K562 (cell line): ENCODE measurements at regions not wholly inside any gene's neighbourhood (a gene's known extent, or its start where the extent isn't known, plus 50 kb on each side); places are given as distances from the start of the nearest gene placed in this dataset.

ENCODE experiments used
- ARID1B ChIP-seq: fragments of 450-650 bp; IDR thresholded peaks from 2 replicates; pipeline ENCODE4 v1.6.1; 2016; ENCODE audit warnings: antibody characterized with exemption, mild to moderate bottlenecking, inconsistent platforms
- ATF1 ChIP-seq, 2 experiments: fragments of 450-650 bp in 1 of 2; IDR thresholded peaks; 2 replicates each; pipeline ENCODE4 v1.6.1; 2016; ENCODE audit warnings: missing compliant biosample characterization in 1 of 2, missing genetic modification characterization in 1 of 2
- CBFA2T3 ChIP-seq: fragments of 450-650 bp; IDR thresholded peaks from 2 replicates; pipeline ENCODE4 v1.6.1; 2017
- EGR1 ChIP-seq: fragments of 450-650 bp; conservative IDR thresholded peaks from 2 replicates; pipeline ENCODE4 v1.6.1; 2017; ENCODE audit warnings: mild to moderate bottlenecking
- FOSL1 ChIP-seq: fragments of 200-800 bp; sonication (Bioruptor generic); conservative IDR thresholded peaks from 2 replicates; pipeline ENCODE4 v1.6.1; 2016; ENCODE audit warnings: missing genetic modification characterization, missing compliant biosample characterization
- IRF9 ChIP-seq: fragments of 450-650 bp; IDR thresholded peaks from 2 replicates; pipeline ENCODE4 v1.6.1; 2016; ENCODE audit warnings: missing biosample characterization, missing genetic modification characterization
- NRF1 ChIP-seq, 2 experiments: fragments of 450-650 bp; IDR thresholded peaks in 1 of 2; conservative IDR thresholded peaks in 1 of 2; 2 replicates each; pipeline ENCODE4 v1.6.1; 2014; ENCODE audit warnings: mild to moderate bottlenecking in 2 of 2
- PBX2 ChIP-seq, 2 experiments: IDR thresholded peaks in 1 of 2; conservative IDR thresholded peaks in 1 of 2; 2 replicates each; pipeline ENCODE4 v1.6.1; 2016; ENCODE audit warnings: low read depth in 2 of 2, mild to moderate bottlenecking in 1 of 2, missing compliant biosample characterization in 1 of 2, missing genetic modification characterization in 1 of 2, moderate library complexity in 1 of 2
- RBM22 ChIP-seq: fragments of 200-400 bp; formaldehyde crosslinking; IDR thresholded peaks from 2 replicates; pipeline ENCODE4 v1.6.1; 2018; ENCODE audit warnings: low read length, low read depth; ENCODE audit not compliant: poor library complexity, severe bottlenecking
- RREB1 ChIP-seq: fragments of 250-450 bp; sonication (Bioruptor Pico); IDR thresholded peaks from 2 replicates; pipeline ENCODE4 v1.4.0; 2020
- SRF ChIP-seq, 2 experiments: fragments of 250-450, 450-650 bp in 1 of 2; sonication (Bioruptor Pico) in 1 of 2; sonication (generic) in 1 of 2; formaldehyde crosslinking; IDR thresholded peaks; 2 replicates each; pipeline versions ENCODE4 v1.5.0 to v1.5.1; 2020 to 2022; ENCODE audit warnings: mild to moderate bottlenecking in 1 of 2, missing genetic modification reagents in 1 of 2
- SRSF9 ChIP-seq: fragments of 200-400 bp; formaldehyde crosslinking; IDR thresholded peaks from 2 replicates; pipeline ENCODE4 v1.6.1; 2017; ENCODE audit warnings: low read depth, low read length, borderline replicate concordance
- ZNF75A ChIP-seq: fragments of 450-650 bp; formaldehyde crosslinking; IDR thresholded peaks from 2 replicates; pipeline ENCODE4 v1.4.0; 2020; ENCODE audit warnings: mild to moderate bottlenecking

- TF ChIP-seq RREB1 (CRISPR knock-in tag) (0 out of 2 replicates have a peak, but pooled peaks have one; percentile 7), ZNF75A (0 out of 2 replicates have a peak, but pooled peaks have one; percentile 17), IRF9 (no peak), NRF1 (conservative IDR thresholded peaks at IDR 0.05 in 1 of 2, IDR thresholded peaks at IDR 0.05 in 1 of 2) (peak; percentile 65 to 70), FOSL1 (tag) (0 out of 2 replicates have a peak, but pooled peaks have one; percentile 30), EGR1 (no peak), ARID1B (peak; percentile 51; the same call in 1 of the 2 replicates), PBX2 (CRISPR knock-in tag; IDR thresholded peaks at IDR 0.05; ENCODE audit: low read depth) (no peak), PBX2 (tag; conservative IDR thresholded peaks at IDR 0.05; ENCODE audit: low read depth) (peak; percentile 81), SRSF9 (no peak), SRF (CRISPR knock-in tag; IDR thresholded peaks at IDR 0.05) (0 out of 4 replicates have a peak, but pooled peaks of 1 of the 2 experiments have one; percentile 14), ATF1 (CRISPR knock-in tag; IDR thresholded peaks at IDR 0.05) (no peak), ATF1 (tag; IDR thresholded peaks at IDR 0.05) (0 out of 2 replicates have a peak, but pooled peaks have one; percentile 15), CBFA2T3 (peak; percentile 48), RBM22 (no peak)
These were observed 471.2 kb upstream of the RUNX1 start (continued) for GRCh38 chr21:35520302-35520701.
